WTC11 (cell line): ENCODE measurements at regions not wholly inside any gene's neighbourhood (a gene's known extent, or its start where the extent isn't known, plus 50 kb on each side); places are given as distances from the start of the nearest gene placed in this dataset.

Source experiments
- ATAC-seq: fragments of 200-7000 bp; cut with Tn5 transposase; 2 replicates; pipeline ENCODE4 v1.10.0; 2021; ENCODE audit warnings: mild to moderate bottlenecking, moderate library complexity
- CTCF ChIA-PET: fragments of 300-600 bp; sonication (Branson Sonifier 250); formaldehyde crosslinking; loops from one replicate; lab custom pipeline; 2021; ENCODE audit warnings: antibody characterized with exemption; lab: Charles Lee
- POLR2A ChIA-PET: fragments of 350-600 bp; sonication (Branson Sonifier 250); formaldehyde crosslinking; loops from one replicate; lab custom pipeline; 2021; ENCODE audit warnings: antibody characterized with exemption; lab: Charles Lee
- DNase-seq: peaks from one replicate; pipeline ENCODE4 v3.0.0; 2021; ENCODE audit warnings: low spot score
- H3K27ac Mint-ChIP-seq: 2 replicates; pipeline ENCODE4 v1.8.0; 2021; ENCODE audit warnings: mixed read lengths
- H3K27me3 Mint-ChIP-seq: 2 replicates; pipeline ENCODE4 v1.8.0; 2021; ENCODE audit warnings: low read depth, mild to moderate bottlenecking, moderate library complexity, mixed read lengths
- H3K36me3 Mint-ChIP-seq: 2 replicates; pipeline ENCODE4 v1.8.0; 2021; ENCODE audit warnings: mixed read lengths
- H3K4me1 Mint-ChIP-seq: 2 replicates; pipeline ENCODE4 v1.8.0; 2022; ENCODE audit warnings: mixed read lengths
- H3K4me3 Mint-ChIP-seq: 2 replicates; pipeline ENCODE4 v1.8.0; 2021; ENCODE audit warnings: mild to moderate bottlenecking, moderate library complexity, mixed read lengths
- H3K9me3 Mint-ChIP-seq: 2 replicates; pipeline ENCODE4 v1.8.0; 2021; ENCODE audit warnings: mixed read lengths
- AR ChIP-seq: fragments of 250-450 bp; sonication (Bioruptor Pico); IDR thresholded peaks from 2 replicates; pipeline ENCODE4 v1.9.0; 2021; ENCODE audit warnings: mild to moderate bottlenecking
- ATF6 ChIP-seq: sonication (generic); formaldehyde crosslinking; IDR thresholded peaks from 2 replicates; pipeline ENCODE4 v1.8.1; 2023; ENCODE audit warnings: mild to moderate bottlenecking, missing genetic modification reagents
- CDX4 ChIP-seq: fragments of 250-450 bp; sonication (Bioruptor Pico); IDR thresholded peaks from 2 replicates; pipeline ENCODE4 v1.9.0; 2021; ENCODE audit warnings: moderate library complexity, mild to moderate bottlenecking, inconsistent platforms, borderline replicate concordance
- CREM ChIP-seq: sonication (generic); formaldehyde crosslinking; IDR thresholded peaks from 2 replicates; pipeline ENCODE4 v1.8.1; 2022; ENCODE audit warnings: mild to moderate bottlenecking, missing genetic modification reagents, moderate library complexity
- E2F4 ChIP-seq: sonication (generic); formaldehyde crosslinking; IDR thresholded peaks from 2 replicates; pipeline ENCODE4 v1.8.1; 2022; ENCODE audit warnings: low read depth, mild to moderate bottlenecking, moderate library complexity, missing genetic modification reagents, borderline replicate concordance
- FOXK1 ChIP-seq: sonication (generic); formaldehyde crosslinking; IDR thresholded peaks from 2 replicates; pipeline ENCODE4 v1.8.0; 2022; ENCODE audit warnings: mild to moderate bottlenecking, moderate library complexity, missing genetic modification reagents
- HMGXB4 ChIP-seq: sonication (generic); formaldehyde crosslinking; IDR thresholded peaks from 2 replicates; pipeline ENCODE4 v1.8.1; 2023; ENCODE audit warnings: mild to moderate bottlenecking, moderate library complexity, missing genetic modification reagents
- IRF1 ChIP-seq: sonication (generic); formaldehyde crosslinking; IDR thresholded peaks from 2 replicates; pipeline ENCODE4 v1.8.0; 2023; ENCODE audit warnings: missing genetic modification reagents
- MXD4 ChIP-seq: fragments of 250-450 bp; sonication (Bioruptor Pico); IDR thresholded peaks from 2 replicates; pipeline ENCODE4 v1.8.0; 2021; ENCODE audit warnings: mild to moderate bottlenecking, moderate library complexity, borderline replicate concordance
- MYBL2 ChIP-seq: sonication (generic); formaldehyde crosslinking; IDR thresholded peaks from 2 replicates; pipeline ENCODE4 v1.8.1; 2023; ENCODE audit warnings: mild to moderate bottlenecking, moderate library complexity, missing genetic modification reagents
- NFE2L1 ChIP-seq: sonication (generic); formaldehyde crosslinking; IDR thresholded peaks from 2 replicates; pipeline ENCODE4 v1.8.1; 2023; ENCODE audit warnings: missing genetic modification reagents
- NR2C2 ChIP-seq: sonication (generic); formaldehyde crosslinking; IDR thresholded peaks from 2 replicates; pipeline ENCODE4 v1.8.0; 2022; ENCODE audit warnings: mild to moderate bottlenecking, missing genetic modification reagents
- OVOL2 ChIP-seq: fragments of 250-450 bp; sonication (Bioruptor Pico); IDR thresholded peaks from 2 replicates; pipeline ENCODE4 v1.9.0; 2021; ENCODE audit warnings: mild to moderate bottlenecking, borderline replicate concordance
- SP1 ChIP-seq: sonication (generic); formaldehyde crosslinking; conservative IDR thresholded peaks from 2 replicates; pipeline ENCODE4 v1.8.1; 2022; ENCODE audit warnings: missing genetic modification reagents
- TCF7 ChIP-seq: sonication (generic); formaldehyde crosslinking; IDR thresholded peaks from 2 replicates; pipeline ENCODE4 v1.8.0; 2022; ENCODE audit warnings: mild to moderate bottlenecking, low read depth, missing genetic modification reagents, moderate library complexity
- TEAD1 ChIP-seq: sonication (generic); formaldehyde crosslinking; IDR thresholded peaks from 2 replicates; pipeline ENCODE4 v1.8.0; 2022; ENCODE audit warnings: mild to moderate bottlenecking, missing genetic modification reagents
- ZBTB21 ChIP-seq: sonication (generic); formaldehyde crosslinking; IDR thresholded peaks from 2 replicates; pipeline ENCODE4 v1.8.1; 2023; ENCODE audit warnings: mild to moderate bottlenecking, missing genetic modification reagents, borderline replicate concordance
- ZNF317 ChIP-seq: sonication (generic); formaldehyde crosslinking; IDR thresholded peaks from 2 replicates; pipeline ENCODE4 v1.8.1; 2023; ENCODE audit warnings: low read depth, mild to moderate bottlenecking, moderate library complexity, missing genetic modification reagents, borderline replicate concordance

GRCh38 chr13:71214821-71215220, 652.2 kb downstream of the DACH1 start:
- ATAC-seq (no peak), DNase-seq (no peak)
- H3K9me3 Mint-ChIP-seq = no peaks in the 10 kb centered on the region
- H3K36me3 Mint-ChIP-seq = no peaks in the 10 kb centered on the region
- peaks cover 9% of the 10 kb centered on the region for H3K4me1 Mint-ChIP-seq
- no peak overlapping the region for H3K4me3 Mint-ChIP-seq
- no peak overlapping the region for H3K27ac Mint-ChIP-seq
- no peaks in the 10 kb centered on the region for H3K27me3 Mint-ChIP-seq
- ChIA-PET CTCF (no interaction called here), POLR2A (no interaction called here)
- no peak for TF ChIP-seq ZNF317 (CRISPR knock-in tag)

- TF ChIP-seq NR2C2 (CRISPR knock-in tag) = no peak
- no peak for TF ChIP-seq MYBL2 (CRISPR knock-in tag)
- no peak for TF ChIP-seq CREM (CRISPR knock-in tag)
- TF ChIP-seq TCF7 (CRISPR knock-in tag) = no peak
- TF ChIP-seq MXD4 (CRISPR knock-in tag) = no peak
- no peak for TF ChIP-seq FOXK1 (CRISPR knock-in tag)
- no peak for TF ChIP-seq E2F4 (CRISPR knock-in tag)
- TF ChIP-seq TEAD1 = no peak
- TF ChIP-seq SP1 (CRISPR knock-in tag) = no peak
- TF ChIP-seq IRF1 (CRISPR knock-in tag) = no peak
- no peak for TF ChIP-seq HMGXB4 (CRISPR knock-in tag)
- TF ChIP-seq OVOL2 (CRISPR knock-in tag) = no peak
- ChIA-PET CTCF (no interaction called here), POLR2A (no interaction called here)
- Mint-ChIP-seq H3K4me1 (peaks cover 4% of the 10 kb centered on the region), H3K4me3 (no peak overlapping the region), H3K27ac (no peak overlapping the region), H3K27me3 (no peaks in the 10 kb centered on the region), H3K36me3 (no peaks in the 10 kb centered on the region), H3K9me3 (no peaks in the 10 kb centered on the region)
- no peak for ATAC-seq
- DNase-seq = no peak
Measured at GRCh38 chr13:71214357-71214756, 652.6 kb downstream of the DACH1 start.

- TF ChIP-seq AR (CRISPR knock-in tag) = no peak
- TF ChIP-seq ATF6 (CRISPR knock-in tag) = no peak
- no peak for TF ChIP-seq ZBTB21 (CRISPR knock-in tag)
- no peak for TF ChIP-seq CDX4 (CRISPR knock-in tag)
- no peak for TF ChIP-seq NFE2L1 (CRISPR knock-in tag)
- TF ChIP-seq, all 79 proteins: peak for 0
- DNase-seq (no peak), ATAC-seq (no peak)
- ChIA-PET POLR2A (no interaction called here), CTCF (no interaction called here)
- no peaks in the 10 kb centered on the region for H3K9me3 Mint-ChIP-seq
- H3K36me3 Mint-ChIP-seq = no peaks in the 10 kb centered on the region
- no peaks in the 10 kb centered on the region for H3K4me1 Mint-ChIP-seq
- H3K27ac Mint-ChIP-seq = no peak overlapping the region
- H3K27me3 Mint-ChIP-seq = no peaks in the 10 kb centered on the region
- H3K4me3 Mint-ChIP-seq = no peak overlapping the region
Measured at GRCh38 chr13:71213252-71213821, 653.7 kb downstream of the DACH1 start.
